GM12878 (cell line): ENCODE measurements at regions not wholly inside any gene's neighbourhood (a gene's known extent, or its start where the extent isn't known, plus 50 kb on each side); places are given as distances from the start of the nearest gene placed in this dataset.

ENCODE experiments used
- CBFB ChIP-seq: IDR thresholded peaks from 2 replicates; pipeline ENCODE4 v1.6.1; 2016; ENCODE audit warnings: antibody characterized with exemption, low read depth
- CHD2 ChIP-seq: IDR thresholded peaks from 2 replicates; pipeline ENCODE4 v1.6.1; 2011; ENCODE audit warnings: low read depth, low read length, improper control_type of control experiment, borderline replicate concordance
- TF ChIP-seq, protein P1 (sequence below): IDR thresholded peaks from 2 replicates; pipeline ENCODE4 v1.6.1; 2012; ENCODE audit warnings: improper control_type of control experiment, low read depth, low read length; ENCODE audit not compliant: insufficient replicate concordance
- TF ChIP-seq, protein P2 (sequence below), 3 experiments: IDR thresholded peaks in 2 of 3; conservative IDR thresholded peaks in 1 of 3; 2 replicates each; pipeline ENCODE4 v1.5.1; 2011; ENCODE audit warnings: low read depth in 3 of 3, low read length in 3 of 3, mild to moderate bottlenecking in 3 of 3, control low read depth in 2 of 3, moderate library complexity in 2 of 3, inconsistent platforms in 1 of 3, mixed read lengths in 1 of 3; ENCODE audit not compliant: control insufficient read depth in 2 of 3, insufficient read depth in 1 of 3; ENCODE audit errors: extremely low read depth in 1 of 3
- TF ChIP-seq, protein P3 (sequence below): IDR thresholded peaks from 2 replicates; pipeline ENCODE4 v1.6.1; 2012; ENCODE audit warnings: low read depth, low read length, improper control_type of control experiment
- TF ChIP-seq, protein P4 (sequence below): IDR thresholded peaks from 2 replicates; pipeline ENCODE4 v1.6.1; 2011; ENCODE audit warnings: low read depth, low read length, improper control_type of control experiment, borderline replicate concordance

DNA sequence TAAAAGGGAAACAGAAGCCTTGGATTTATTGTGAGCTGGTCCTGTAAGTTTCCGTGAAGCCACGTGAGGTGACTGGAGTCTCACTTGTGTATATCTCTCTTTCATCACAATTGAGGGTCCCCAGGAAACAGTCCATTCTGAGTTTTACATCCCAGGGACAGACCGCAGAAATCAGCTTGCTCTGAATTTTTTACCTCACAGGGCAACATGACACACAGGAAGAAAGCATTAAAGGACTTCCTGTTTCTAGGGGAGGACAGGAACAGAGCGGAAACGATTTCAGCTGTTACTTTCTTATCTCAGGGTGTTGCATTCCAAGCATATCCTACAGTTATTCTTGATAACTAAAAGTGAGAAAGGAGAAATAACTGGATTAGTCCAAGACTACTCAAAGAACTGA is 553.5 kb downstream of the TRAM1L1 start:
- TF ChIP-seq CHD2 (no peak), CBFB (no peak)
- TF ChIP-seq, protein P1, sequence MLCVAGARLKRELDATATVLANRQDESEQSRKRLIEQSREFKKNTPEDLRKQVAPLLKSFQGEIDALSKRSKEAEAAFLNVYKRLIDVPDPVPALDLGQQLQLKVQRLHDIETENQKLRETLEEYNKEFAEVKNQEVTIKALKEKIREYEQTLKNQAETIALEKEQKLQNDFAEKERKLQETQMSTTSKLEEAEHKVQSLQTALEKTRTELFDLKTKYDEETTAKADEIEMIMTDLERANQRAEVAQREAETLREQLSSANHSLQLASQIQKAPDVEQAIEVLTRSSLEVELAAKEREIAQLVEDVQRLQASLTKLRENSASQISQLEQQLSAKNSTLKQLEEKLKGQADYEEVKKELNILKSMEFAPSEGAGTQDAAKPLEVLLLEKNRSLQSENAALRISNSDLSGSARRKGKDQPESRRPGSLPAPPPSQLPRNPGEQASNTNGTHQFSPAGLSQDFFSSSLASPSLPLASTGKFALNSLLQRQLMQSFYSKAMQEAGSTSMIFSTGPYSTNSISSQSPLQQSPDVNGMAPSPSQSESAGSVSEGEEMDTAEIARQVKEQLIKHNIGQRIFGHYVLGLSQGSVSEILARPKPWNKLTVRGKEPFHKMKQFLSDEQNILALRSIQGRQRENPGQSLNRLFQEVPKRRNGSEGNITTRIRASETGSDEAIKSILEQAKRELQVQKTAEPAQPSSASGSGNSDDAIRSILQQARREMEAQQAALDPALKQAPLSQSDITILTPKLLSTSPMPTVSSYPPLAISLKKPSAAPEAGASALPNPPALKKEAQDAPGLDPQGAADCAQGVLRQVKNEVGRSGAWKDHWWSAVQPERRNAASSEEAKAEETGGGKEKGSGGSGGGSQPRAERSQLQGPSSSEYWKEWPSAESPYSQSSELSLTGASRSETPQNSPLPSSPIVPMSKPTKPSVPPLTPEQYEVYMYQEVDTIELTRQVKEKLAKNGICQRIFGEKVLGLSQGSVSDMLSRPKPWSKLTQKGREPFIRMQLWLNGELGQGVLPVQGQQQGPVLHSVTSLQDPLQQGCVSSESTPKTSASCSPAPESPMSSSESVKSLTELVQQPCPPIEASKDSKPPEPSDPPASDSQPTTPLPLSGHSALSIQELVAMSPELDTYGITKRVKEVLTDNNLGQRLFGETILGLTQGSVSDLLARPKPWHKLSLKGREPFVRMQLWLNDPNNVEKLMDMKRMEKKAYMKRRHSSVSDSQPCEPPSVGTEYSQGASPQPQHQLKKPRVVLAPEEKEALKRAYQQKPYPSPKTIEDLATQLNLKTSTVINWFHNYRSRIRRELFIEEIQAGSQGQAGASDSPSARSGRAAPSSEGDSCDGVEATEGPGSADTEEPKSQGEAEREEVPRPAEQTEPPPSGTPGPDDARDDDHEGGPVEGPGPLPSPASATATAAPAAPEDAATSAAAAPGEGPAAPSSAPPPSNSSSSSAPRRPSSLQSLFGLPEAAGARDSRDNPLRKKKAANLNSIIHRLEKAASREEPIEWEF = no peak
- TF ChIP-seq, protein P2, sequence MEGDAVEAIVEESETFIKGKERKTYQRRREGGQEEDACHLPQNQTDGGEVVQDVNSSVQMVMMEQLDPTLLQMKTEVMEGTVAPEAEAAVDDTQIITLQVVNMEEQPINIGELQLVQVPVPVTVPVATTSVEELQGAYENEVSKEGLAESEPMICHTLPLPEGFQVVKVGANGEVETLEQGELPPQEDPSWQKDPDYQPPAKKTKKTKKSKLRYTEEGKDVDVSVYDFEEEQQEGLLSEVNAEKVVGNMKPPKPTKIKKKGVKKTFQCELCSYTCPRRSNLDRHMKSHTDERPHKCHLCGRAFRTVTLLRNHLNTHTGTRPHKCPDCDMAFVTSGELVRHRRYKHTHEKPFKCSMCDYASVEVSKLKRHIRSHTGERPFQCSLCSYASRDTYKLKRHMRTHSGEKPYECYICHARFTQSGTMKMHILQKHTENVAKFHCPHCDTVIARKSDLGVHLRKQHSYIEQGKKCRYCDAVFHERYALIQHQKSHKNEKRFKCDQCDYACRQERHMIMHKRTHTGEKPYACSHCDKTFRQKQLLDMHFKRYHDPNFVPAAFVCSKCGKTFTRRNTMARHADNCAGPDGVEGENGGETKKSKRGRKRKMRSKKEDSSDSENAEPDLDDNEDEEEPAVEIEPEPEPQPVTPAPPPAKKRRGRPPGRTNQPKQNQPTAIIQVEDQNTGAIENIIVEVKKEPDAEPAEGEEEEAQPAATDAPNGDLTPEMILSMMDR (IDR thresholded peaks at IDR 0.05 in 2 of 3, conservative IDR thresholded peaks at IDR 0.05 in 1 of 3; ENCODE audit: control insufficient read depth in 2 of 3, extremely low read depth in 1 of 3, insufficient read depth in 1 of 3, low read depth in 3 of 3, low read length in 3 of 3) = no peak
- TF ChIP-seq, protein P3, sequence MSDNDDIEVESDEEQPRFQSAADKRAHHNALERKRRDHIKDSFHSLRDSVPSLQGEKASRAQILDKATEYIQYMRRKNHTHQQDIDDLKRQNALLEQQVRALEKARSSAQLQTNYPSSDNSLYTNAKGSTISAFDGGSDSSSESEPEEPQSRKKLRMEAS = no peak
- TF ChIP-seq, protein P4, sequence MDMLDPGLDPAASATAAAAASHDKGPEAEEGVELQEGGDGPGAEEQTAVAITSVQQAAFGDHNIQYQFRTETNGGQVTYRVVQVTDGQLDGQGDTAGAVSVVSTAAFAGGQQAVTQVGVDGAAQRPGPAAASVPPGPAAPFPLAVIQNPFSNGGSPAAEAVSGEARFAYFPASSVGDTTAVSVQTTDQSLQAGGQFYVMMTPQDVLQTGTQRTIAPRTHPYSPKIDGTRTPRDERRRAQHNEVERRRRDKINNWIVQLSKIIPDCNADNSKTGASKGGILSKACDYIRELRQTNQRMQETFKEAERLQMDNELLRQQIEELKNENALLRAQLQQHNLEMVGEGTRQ = no peak
